GM18909 (cell line): ENCODE measurements at regions not wholly inside any gene's neighbourhood (a gene's known extent, or its start where the extent isn't known, plus 50 kb on each side); places are given as distances from the start of the nearest gene placed in this dataset.

Experiments
- ATAC-seq: cut with Tn5 transposase; IDR thresholded peaks from one replicate; pipeline ENCODE4 v1.9.1; 2021; ENCODE audit warnings: mild to moderate bottlenecking; ENCODE audit not compliant: unreplicated experiment, poor library complexity

DNA sequence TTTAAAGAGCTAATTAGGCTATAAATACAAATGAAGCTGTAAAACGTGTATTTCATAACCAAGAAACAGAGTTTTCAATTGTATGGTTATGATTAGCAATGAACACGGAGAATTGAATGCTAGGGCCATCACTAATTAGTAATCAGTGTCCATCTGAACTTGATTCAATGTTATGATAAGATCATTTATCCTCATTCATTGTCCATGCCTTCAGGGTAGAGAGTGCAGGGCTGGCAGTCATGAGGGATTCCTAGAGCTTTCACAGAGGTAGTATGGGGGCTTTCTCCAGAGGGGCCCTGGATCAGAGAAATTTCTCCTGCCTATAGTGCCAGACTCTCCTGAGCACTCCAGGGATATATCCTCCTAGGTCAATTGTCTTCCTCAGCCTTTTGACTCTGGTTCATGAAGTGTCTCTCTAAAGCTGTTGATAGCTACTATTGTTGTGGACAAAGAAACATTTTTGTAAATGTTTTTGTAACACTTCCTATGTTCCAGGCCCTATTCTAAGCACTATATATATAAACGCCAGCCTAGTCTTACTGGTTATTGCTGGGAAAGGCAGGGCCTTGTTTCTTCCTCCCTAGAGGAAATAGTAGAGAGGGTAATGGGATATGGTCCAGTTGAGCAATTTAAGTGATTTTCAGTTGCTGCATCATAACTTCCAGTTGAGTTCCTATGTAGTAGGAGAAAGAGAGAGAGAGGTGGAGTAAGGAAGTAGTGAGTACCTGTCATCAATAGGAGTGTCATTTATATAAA is 249.0 kb downstream of the NFKBIZ start:
- ATAC-seq, result no peak

DNA sequence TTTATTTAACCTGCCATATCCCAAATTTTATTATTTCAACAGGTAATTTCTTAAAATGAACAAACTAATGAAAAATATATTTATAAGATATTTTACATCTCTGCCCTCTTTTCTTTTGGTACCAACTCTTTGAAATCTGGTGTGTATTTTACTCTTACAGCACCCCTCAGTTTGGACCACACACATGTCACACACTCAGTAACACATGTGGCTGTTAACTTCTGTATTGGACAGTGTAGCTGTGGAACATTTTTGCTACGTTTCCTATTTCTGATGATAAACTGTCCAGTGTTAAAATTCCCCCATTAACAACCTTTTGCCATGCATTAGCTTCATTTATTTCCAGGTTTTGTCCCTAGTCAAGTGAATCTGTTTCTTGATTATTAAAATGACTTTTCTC is 250.6 kb downstream of the NFKBIZ start:
- ATAC-seq, result no peak

DNA sequence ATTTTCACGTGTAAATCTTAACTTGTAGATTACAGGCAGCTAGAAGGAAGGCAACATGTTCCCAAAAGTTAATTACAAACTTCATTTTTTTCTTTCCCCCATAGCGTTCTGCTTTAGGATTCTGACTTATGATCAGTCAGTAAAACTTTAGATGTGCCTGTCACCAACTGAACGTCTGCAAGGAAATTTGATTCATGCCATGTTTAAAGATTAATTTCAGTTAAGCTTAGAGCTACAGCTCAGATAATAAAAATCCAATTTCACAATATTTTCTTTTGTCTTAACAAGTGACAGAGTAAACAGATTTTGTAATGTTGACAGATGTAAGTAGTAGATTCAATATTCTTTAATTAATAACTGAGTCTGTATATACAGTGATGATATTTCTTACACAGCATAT is 253.1 kb downstream of the NFKBIZ start:
- no peak for ATAC-seq

DNA sequence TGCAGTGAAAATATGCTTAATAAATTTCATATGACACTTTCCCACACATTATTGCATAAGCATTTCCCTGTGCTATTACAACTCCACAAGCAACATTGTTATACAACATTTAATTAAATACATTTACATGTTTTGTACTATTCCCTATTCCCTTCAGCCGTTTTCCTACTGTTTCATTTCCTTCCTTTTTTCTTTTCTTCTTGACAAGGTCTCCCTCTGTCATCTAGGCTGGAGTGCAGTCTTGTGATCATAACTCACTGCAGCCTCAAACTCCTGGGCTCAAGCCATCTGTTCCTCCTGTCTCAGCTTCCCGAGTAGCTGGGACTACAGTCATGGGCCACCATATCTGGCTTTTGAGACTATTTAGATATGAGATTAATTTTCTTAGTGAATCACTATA is 254.7 kb downstream of the NFKBIZ start:
- no peak for ATAC-seq

DNA sequence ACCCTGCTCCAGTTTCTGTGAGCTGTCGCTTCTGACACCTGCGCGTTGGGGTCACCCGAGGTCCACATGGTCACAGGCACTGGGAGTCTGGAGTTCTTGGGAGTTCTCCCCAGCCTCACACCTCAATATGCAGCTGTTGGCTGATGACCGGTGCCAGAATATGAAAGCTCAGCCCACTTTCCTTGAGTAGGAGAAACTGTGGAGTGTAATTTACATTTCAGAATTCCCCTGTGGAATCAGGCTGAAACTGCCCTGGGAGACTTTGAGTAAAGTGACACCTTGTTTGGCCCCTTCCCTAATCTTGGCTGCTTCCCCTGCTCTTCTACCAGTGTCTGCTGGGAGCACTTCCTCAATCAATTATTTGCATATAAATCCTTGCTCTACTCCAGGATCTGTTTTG is 255.9 kb downstream of the NFKBIZ start:
- no peak for ATAC-seq

DNA sequence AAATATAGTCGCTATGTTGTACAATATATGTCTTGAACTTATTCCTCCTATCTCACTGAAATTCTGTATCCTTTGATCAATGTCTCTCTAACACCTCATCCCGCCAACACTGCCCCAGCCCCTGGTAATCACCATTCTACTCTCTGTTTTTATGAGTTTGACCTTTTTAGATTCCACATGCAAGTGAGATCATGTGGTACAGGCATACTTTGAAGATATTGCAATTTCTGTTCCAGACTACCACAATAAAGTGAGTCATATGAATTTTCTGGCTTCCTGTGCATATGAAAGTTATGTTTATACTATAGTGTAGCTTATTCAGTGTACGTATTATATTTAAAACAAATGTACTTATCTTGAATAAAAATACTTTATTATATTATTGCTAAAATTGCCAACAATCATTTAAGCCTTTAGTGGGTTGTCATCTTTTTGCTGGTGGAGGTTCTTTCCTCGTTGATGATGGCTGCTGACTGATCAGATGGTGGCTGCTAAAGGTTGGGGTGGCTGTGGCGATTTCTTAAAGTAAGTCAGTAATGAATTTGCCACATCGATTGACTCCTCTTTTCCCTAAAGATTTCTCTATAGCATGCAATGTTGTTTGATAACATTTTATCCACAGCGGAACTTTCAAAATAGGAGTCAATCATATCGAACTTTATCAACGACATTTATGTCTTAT is 257.2 kb downstream of the NFKBIZ start:
- ATAC-seq, result no peak

DNA sequence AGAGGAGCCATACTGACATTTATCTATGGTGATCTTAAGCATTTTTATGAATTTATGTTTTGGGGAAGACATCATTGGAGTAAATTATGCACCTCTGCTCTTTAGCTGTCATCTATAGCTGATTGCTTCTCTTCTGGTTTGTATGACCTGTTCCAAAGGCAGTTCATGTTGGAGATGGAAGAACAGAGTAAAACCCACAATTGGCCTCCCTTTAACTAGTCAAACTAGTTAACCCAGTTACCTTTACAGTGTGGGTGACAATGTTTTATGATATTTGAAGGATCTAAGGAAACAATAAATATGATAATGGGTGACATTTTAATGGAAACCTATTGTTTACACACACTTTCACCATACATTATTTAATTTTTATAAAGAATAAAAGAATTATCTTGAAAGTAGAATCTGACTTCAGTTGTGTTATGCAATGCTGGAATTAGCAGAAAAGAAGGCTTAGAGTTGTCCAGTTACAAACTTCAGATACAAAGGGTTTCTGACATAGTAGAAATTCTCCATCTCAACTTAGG is 263.5 kb downstream of the NFKBIZ start:
- ATAC-seq, result no peak

DNA sequence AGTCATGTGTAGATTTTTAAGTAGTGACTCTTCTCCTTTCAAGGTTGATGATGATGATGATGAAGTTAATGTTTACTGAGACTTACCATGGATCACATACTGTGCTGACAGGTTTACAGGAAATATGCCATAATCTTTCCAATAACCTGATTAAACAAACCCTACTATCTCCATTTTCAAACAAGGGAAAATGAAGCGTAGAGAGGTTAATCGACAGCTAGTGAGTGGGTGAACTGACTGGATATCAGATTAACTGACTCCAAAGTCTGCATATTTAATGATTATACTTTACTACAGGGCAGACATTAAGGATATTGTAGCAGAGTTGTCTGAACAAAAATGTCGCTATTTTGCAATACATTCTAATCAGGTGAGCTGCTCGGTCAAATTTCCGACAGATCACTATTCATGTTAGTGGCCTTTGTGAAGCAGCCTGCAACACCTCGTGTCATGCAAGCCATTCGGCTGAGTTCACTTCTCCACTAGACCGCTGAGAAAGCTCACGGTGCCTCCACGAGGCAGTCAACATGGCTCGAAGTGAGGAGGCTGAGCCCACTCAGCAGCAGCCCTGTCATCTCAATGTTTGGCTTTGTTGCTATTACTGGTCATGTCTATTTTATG is 264.2 kb downstream of the NFKBIZ start:
- no peak for ATAC-seq

DNA sequence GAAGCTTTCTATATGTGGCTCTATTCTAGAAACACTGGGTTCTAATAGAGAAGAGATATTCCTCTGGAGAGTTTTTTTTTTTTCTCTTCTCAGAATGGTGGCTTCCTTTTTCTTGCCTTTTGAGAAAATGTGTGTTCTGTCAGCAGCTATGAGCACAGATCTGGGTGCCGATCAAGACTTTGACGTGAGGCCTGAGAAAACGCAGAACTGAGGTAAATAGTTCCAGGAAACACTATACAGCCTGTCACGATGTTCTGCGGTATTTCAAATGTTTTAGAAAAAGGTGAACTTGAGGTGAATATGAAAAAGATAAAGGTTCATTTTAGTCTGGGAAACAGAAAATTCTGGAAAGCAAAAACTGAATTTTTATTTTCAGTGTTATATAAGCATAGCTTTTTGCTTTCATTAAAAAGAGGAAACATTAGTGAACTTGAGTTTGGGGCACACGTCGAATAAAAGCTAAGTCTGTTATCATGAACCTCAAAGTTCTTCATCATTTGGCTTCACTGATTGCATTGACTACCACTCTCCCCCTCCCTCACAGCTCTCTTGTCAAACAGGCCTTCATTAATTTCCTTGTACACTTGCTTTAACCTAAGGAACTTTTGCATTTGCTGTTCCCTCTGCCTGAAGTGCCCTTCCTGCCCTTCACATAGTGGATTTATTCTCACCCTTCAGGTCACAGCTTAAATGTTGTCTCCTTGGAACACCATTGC is 265.1 kb downstream of the NFKBIZ start:
- ATAC-seq, result no peak

DNA sequence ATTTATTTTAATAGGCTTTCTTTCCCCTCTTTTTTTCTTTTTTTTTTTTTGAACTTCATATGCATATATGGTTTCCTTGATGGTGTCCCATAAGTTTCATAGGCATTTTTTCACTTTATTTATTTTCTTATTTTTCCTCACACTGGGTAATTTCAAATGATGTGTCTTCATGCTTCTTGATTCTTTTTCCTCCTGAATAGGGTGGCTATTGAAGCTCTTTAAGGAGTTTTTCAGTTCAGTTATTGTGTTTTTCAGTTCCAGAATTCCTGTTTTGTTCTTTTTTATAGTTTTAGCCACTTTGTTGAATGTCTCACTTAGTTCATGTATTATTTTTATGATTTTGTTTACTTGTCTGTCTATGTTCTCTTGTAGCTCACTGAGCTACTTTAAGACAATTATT is 273.2 kb downstream of the NFKBIZ start:
- ATAC-seq, result no peak

DNA sequence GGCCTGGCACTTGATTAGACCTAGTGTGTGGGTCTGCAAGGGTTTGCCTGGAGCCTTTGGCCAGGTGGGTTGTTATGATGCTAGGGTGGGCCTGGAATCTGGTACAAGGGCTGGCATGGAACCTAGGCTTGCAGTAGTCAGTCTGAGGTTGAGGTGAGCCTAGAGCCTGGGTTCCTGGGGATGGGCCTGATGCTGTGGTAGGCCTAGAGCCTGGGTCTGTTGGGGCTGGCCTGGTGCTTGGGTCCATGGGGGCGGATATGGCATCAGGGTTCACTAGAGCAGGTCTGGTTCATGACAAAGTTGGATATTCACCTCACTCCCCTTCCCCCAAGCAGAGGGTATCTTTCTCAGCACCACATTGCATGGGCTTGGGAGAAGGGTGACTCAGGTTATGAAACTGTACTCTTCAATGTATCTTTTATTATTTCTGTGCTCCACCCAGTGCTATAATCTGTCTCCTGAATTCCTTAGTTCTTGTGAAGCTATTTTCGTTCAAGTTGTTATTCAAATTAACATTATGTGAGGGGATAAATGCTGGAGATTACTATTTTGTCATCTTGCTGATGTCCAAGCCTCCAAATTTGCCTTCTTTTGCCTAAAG is 274.4 kb downstream of the NFKBIZ start:
- ATAC-seq, result no peak

DNA sequence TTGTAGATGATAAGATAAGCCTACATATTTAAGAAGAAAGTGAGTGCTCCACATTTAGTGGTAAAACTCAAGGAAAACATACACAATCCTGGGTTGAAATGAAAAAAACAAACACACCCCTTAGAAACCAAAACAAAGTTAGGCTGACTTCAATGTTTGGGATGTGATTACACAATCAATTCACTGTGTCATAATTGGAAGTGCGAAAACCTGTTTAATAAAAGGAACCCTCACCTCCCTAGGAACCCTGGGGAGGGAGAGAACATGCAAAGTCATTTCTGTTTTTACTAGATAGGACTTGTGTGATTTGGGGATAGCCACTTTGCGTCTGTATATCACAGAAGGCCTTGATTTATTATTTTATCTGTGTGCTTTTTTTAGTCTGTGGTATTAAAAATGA is 275.0 kb downstream of the NFKBIZ start:
- ATAC-seq, result no peak

DNA sequence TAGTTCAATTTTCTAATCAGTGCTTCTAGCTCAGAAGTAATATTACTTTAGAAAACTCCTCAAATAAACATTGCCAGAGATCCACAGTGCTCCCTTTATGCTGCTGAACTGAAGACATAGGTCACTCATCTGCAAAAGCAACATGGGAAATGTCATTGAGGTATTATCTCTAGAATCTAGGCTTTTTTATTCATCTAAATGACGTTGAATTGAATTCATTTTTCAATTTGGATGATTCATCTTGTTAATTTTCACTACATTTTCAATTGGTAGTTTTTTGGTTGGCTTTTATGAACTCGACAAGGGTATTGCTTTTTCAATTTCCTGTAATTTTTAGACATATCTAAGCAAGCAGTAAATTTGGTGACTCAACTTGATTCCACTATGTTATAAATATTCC is 275.4 kb downstream of the NFKBIZ start:
- no peak for ATAC-seq

DNA sequence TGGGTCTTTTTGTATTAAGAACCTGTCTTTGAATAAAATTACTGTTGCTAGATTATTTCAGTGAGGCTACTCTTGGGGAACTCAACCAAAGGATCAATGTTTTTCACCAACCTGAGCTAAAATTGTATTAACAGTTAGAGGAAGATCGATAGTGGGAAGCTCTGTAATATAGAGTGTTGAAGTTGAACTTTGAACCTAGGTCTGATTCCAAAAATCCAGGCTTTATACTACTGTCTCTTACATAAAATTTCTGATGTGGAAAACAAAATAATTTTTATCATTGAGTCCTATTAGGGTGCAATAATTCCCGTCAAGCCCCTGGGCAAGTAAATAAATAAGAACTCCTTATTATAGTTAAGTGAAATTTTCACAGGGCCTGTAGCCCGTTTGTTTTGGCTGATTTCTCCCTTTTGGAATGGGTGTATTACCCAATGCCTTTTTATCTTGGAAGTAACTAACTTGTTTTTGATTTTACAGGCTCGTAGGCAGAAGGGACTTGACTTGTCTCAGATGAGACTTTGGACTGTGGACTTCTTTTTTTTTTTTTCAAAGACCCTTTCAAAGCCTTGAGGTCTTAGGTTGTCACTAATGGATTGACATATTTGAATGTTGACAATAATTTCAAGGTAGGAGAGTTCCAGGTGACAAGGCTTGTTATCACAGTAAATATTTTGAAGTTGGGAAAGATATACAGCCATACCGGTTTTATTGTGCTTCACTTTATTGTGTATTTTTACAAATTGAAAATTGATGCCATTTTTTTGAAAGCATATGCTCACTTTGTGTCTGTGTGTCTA is 276.1 kb downstream of the NFKBIZ start:
- no peak for ATAC-seq

DNA sequence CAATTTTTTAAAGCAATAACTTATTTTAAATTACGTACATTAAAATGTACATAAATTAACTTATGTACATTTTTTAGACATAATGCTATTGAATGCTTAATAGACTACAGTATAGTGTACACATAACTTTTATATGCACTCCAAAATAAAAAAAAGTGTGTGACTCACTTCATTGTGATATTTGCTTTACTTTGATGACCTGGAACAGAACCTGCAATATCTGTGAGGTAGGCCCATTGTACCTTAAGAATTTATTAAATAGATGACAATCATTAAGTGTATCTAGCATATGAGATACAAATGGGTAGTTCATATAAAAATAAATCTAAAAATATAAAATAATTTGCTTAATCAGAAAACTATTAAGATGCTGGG is 276.7 kb downstream of the NFKBIZ start:
- no peak for ATAC-seq

DNA sequence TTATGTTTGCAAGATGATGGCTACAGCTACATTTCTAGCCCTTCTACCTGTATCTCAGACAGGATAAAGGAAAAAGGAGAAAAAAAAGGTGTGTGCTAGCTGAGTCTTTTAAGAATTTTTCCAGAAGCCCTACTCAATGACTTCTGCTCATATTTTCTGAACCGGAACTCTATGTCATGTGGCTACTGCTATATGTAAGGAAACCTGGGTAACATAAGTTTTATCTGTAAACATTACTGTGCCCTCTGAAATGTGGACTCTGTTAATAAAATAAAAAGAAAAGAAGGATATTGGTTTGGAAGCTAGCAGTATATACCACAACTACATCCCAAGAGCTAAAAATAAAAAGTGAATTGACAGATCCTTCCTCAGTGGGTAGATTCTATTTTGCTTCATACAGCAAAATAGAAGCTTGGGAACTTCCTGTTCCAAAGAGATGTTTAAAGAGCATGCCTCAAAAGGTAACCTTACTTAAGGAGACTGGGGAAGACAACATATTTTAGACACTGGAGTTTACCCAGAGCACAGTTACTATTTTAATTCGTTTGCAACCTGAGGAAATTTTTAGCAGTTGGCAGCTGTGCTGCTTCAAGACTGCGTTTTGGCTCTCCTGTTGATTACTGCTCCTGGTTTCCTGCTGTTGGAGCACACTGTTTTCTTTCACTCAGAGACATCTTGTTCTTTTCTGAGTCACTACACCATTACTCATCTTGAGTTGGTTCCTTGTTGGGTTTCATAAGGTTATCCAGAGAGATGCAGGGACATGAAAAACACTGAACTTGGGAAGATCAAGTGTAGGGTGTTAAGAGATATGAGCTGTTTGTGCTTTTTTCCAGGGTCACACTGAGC is 280.7 kb downstream of the NFKBIZ start:
- no peak for ATAC-seq

DNA sequence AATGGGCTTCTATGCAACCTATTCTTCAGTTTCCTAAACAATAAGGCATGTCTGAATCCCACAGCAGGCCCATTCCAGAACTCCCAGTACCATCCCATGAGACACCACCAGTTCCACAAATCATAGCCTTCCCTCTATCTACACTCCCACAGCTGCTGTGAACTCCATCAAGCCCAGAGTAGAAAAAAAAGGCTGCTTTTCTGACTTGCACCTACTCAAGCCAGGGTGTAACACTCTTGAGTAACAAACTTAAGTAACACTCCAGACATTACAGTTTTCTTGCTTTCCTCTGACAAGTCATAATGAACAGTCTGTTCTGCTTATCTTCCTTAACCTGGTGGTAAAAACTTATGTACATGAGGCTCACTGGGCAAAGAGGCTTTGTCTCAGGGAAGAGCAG is 283.1 kb downstream of the NFKBIZ start:
- ATAC-seq, result no peak

DNA sequence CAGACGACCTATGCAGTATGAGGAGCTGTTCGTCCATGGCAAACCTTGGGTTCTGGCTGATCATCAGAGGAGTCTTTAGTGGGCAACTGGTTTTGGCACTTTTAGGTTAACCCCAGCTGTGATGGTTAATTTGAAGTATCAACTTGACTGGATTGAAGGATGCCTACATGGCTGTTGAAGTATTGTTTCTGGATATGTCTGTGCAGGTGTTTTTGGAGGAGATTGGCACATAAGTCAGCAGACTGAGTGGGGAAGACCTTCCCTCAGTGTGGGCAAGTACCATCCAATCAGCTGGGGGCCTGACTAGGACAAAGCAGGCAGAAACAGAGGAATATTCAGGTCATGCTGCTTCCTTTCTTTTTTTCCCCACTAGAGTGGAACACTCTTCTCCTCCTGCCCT is 284.1 kb downstream of the NFKBIZ start:
- ATAC-seq, result no peak

DNA sequence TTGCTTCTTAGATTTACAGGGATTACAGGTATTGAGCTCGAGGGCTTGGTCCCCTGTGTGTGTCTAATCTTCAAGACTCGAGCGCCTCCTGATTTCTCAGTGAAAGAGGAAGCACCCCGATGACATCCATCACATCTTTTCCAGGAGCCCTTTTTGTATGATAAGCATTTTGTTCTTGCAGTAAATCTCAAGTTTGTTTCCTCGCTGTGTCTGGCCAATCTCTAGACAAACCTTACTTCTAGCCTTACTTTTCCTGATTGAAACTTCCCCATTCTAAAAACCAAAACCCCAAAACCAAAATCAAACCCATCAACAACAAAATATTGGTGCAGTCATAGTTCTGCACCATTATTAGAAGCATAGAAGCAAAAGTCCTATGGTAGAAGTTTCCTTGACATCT is 286.0 kb downstream of the NFKBIZ start:
- no peak for ATAC-seq
